C4-2B (cell line): ENCODE measurements at regions not wholly inside any gene's neighbourhood (a gene's known extent, or its start where the extent isn't known, plus 50 kb on each side); places are given as distances from the start of the nearest gene placed in this dataset.

ENCODE experiments used
- CTCF ChIP-seq: fragments of 450-650 bp; conservative IDR thresholded peaks from 2 replicates; pipeline ENCODE4 v1.5.1; 2017; ENCODE audit warnings: mild to moderate bottlenecking
- ZFX ChIP-seq: fragments of 450-650 bp; IDR thresholded peaks from 2 replicates; pipeline ENCODE4 v1.6.1; 2017

GRCh38 chr2:192593561-192593960, 398.8 kb upstream of the TMEFF2 start:
- TF ChIP-seq CTCF (no peak), ZFX (no peak)
